PC-3 (cell line): ENCODE measurements at regions not wholly inside any gene's neighbourhood (a gene's known extent, or its start where the extent isn't known, plus 50 kb on each side); places are given as distances from the start of the nearest gene placed in this dataset.

Source experiments
- ATAC-seq: fragments of 200-7000 bp; cut with Tn5 transposase; 2 replicates; pipeline ENCODE4 v1.9.1; 2020; ENCODE audit warnings: mild to moderate bottlenecking, moderate library complexity
- BruUV-seq: library from RNA; stranded (reverse); fragments of 400-500 nt; replicated peaks from 2 replicates; lab custom pipeline; 2021; lab: Mats Ljungman, UMichigan
- CTCF ChIA-PET: fragments of 300-600 bp; sonication (Branson Sonifier 250); formaldehyde crosslinking; loops from one replicate; lab custom pipeline; 2022; ENCODE audit warnings: antibody characterized with exemption; lab: Charles Lee
- POLR2A ChIA-PET: fragments of 300-600 bp; sonication (Branson Sonifier 250); formaldehyde crosslinking; loops from one replicate; lab custom pipeline; 2022; ENCODE audit warnings: antibody characterized with exemption; ENCODE audit not compliant: unreplicated experiment; lab: Charles Lee
- DNase-seq: peaks from one replicate; pipeline ENCODE4 v3.0.0-alpha.2; 2015
- H2AFZ ChIP-seq: fragments of 300-600 bp; sonication (generic); 2 replicates; pipeline ENCODE4 v1.6.0; 2016; ENCODE audit warnings: antibody characterized with exemption, low read length
- H3F3A ChIP-seq: fragments of 300-600 bp; sonication (generic); one replicate; pipeline ENCODE4 v1.6.0; 2017; ENCODE audit warnings: antibody characterized with exemption, low read length, control low read depth, mild to moderate bottlenecking; ENCODE audit not compliant: unreplicated experiment
- H3K27ac ChIP-seq: fragments of 300-600 bp; sonication (generic); 2 replicates; pipeline ENCODE4 v1.5.1; 2016; ENCODE audit warnings: mild to moderate bottlenecking, low read length
- H3K27me3 ChIP-seq: fragments of 300-600 bp; sonication (generic); 2 replicates; pipeline ENCODE4 v1.6.1; 2016; ENCODE audit warnings: low read length, mixed read lengths
- H3K36me3 ChIP-seq: fragments of 300-600 bp; sonication (generic); 2 replicates; pipeline ENCODE4 v1.6.1; 2016; ENCODE audit warnings: low read depth, mixed run types, low read length, mixed read lengths
- H3K4me1 ChIP-seq: fragments of 300-600 bp; sonication (generic); 2 replicates; pipeline ENCODE4 v1.5.1; 2016; ENCODE audit warnings: low read length; ENCODE audit not compliant: insufficient read depth
- H3K4me2 ChIP-seq: fragments of 300-600 bp; sonication (generic); 2 replicates; pipeline ENCODE4 v1.6.0; 2016; ENCODE audit warnings: low read length
- H3K4me3 ChIP-seq: fragments of 300-600 bp; sonication (generic); 2 replicates; pipeline ENCODE4 v1.5.1; 2016; ENCODE audit warnings: mild to moderate bottlenecking, low read length, mixed read lengths
- H3K79me2 ChIP-seq: fragments of 300-600 bp; sonication (generic); 2 replicates; pipeline ENCODE4 v1.6.1; 2017; ENCODE audit warnings: low read length, mixed read lengths
- H3K9ac ChIP-seq: fragments of 300-600 bp; sonication (generic); 2 replicates; pipeline ENCODE4 v1.6.0; 2016; ENCODE audit warnings: mild to moderate bottlenecking, low read length
- H3K9me2 ChIP-seq: fragments of 300-600 bp; sonication (generic); replicated peaks from 2 replicates; pipeline ENCODE4 v1.6.1; 2016; ENCODE audit warnings: mixed run types, low read length, mixed read lengths
- H3K9me3 ChIP-seq: fragments of 300-600 bp; sonication (generic); 2 replicates; pipeline ENCODE4 v1.6.1; 2016; ENCODE audit warnings: low read length, mixed read lengths
- H4K20me1 ChIP-seq: fragments of 300-600 bp; sonication (generic); 2 replicates; pipeline ENCODE4 v1.6.1; 2016; ENCODE audit warnings: low read length, mixed read lengths
- CTCF ChIP-seq: fragments of 300-600 bp; sonication (generic); conservative IDR thresholded peaks from 2 replicates; pipeline ENCODE4 v1.5.1; 2017; ENCODE audit warnings: antibody characterized with exemption, low read depth, mild to moderate bottlenecking, low read length
- EZH2 ChIP-seq: fragments of 300-600 bp; sonication (generic); IDR thresholded peaks from one replicate; pipeline ENCODE4 v1.6.1; 2017; ENCODE audit warnings: antibody characterized with exemption, mild to moderate bottlenecking, low read length; ENCODE audit not compliant: unreplicated experiment
- EZH2phosphoT487 ChIP-seq: fragments of 300-600 bp; sonication (generic); IDR thresholded peaks from 2 replicates; pipeline ENCODE4 v1.6.1; 2018; ENCODE audit warnings: mild to moderate bottlenecking, antibody characterized with exemption, low read length, borderline replicate concordance
- intact Hi-C: fragments of 100-400 bp; cut with micrococcal nuclease; formaldehyde crosslinking; loops from 2 replicates; pipeline ENCODE4 v1.9.0; 2023

GRCh38 chr16:64475627-64476351 is 646.1 kb downstream of the CDH11 start:
- DNase-seq (no peak), ATAC-seq (no peak)
- H3K9ac ChIP-seq: no peak overlapping the region
- H3F3A ChIP-seq: no peaks in the 10 kb centered on the region
- H3K4me2 ChIP-seq: no peak overlapping the region
- no peaks in the 10 kb centered on the region for H3K79me2 ChIP-seq
- no peaks in the 10 kb centered on the region for H4K20me1 ChIP-seq
- H3K9me3 ChIP-seq: no peaks in the 10 kb centered on the region
- ChIA-PET POLR2A (no interaction called here), CTCF (no interaction called here)
- peaks cover 20% of the 10 kb centered on the region for H3K4me1 ChIP-seq
- no peak overlapping the region for H3K4me3 ChIP-seq
- BruUV-seq: no TSS peak
- H3K36me3 ChIP-seq: no peaks in the 10 kb centered on the region
- intact Hi-C loops: loop anchor here (10.0 kb wide), 1 partner anchor 639 kb away; no protein-coding TSS in a partner anchor
- 0 out of 2 replicates have a peak, but pooled peaks cover 9% of the 10 kb centered on the region for H3K27me3 ChIP-seq
- no peaks in the 10 kb centered on the region for H3K9me2 ChIP-seq
- H3K27ac ChIP-seq: no peak overlapping the region
- no peak overlapping the region for H2AFZ ChIP-seq
- TF ChIP-seq EZH2: no peak
- no peak for TF ChIP-seq CTCF
- TF ChIP-seq EZH2phosphoT487: no peak

- no peaks in the 10 kb centered on the region for H3K79me2 ChIP-seq
- POLR2A ChIA-PET: no interaction called here
- no peaks in the 10 kb centered on the region for H3K36me3 ChIP-seq
- DNase-seq (no peak), ATAC-seq (no peak)
- intact Hi-C loops: loop anchor here (10.0 kb wide), 1 partner anchor 644 kb away; no protein-coding TSS in a partner anchor
- TF ChIP-seq EZH2 (no peak), CTCF (no peak), EZH2phosphoT487 (no peak)
- H4K20me1 ChIP-seq: no peaks in the 10 kb centered on the region
- H3K4me3 ChIP-seq: no peak overlapping the region
- no peaks in the 10 kb centered on the region for H3K4me1 ChIP-seq
- no peak overlapping the region for H3K4me2 ChIP-seq
- H3F3A ChIP-seq: no peaks in the 10 kb centered on the region
- 0 out of 2 replicates have a peak, but pooled peaks cover 9% of the 10 kb centered on the region for H3K27me3 ChIP-seq
- no peaks in the 10 kb centered on the region for H3K9me3 ChIP-seq
- H3K9me2 ChIP-seq: no peaks in the 10 kb centered on the region
- H3K27ac ChIP-seq: no peak overlapping the region
- no TSS peak for BruUV-seq
- no peak overlapping the region for H3K9ac ChIP-seq
- no peak overlapping the region for H2AFZ ChIP-seq
- CTCF ChIA-PET: no interaction called here
Observed at GRCh38 chr16:64470916-64471315, 650.9 kb downstream of the CDH11 start.
